ENCODE measurements at regions not wholly inside any gene's neighbourhood (a gene's known extent, or its start where the extent isn't known, plus 50 kb on each side); places are given as distances from the start of the nearest gene placed in this dataset.

DNA sequence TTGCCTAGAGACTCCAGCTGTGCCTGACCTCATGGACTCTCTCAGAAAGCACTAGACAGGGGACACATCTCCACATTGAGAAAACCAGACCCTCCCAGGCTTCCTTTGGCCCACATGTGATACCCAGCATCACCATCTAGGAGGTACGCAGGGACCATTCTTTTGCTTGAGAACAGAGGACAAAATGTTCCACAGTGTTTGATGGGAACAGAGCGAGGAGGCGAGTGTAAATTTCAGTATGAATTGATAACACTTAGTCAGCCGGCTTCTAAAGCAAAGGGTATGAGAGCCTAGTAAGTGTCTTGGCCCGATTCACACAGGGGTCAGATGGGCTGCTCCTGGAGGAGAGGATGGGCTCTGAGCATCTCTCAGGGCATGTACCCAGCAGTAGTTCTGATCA is 1052.4 kb downstream of the BCL11B start:
- no peak for TF ChIP-seq FOS (IDR thresholded peaks at IDR 0.05; ENCODE audit: borderline replicate concordance, insufficient read depth, low read length)
- TF ChIP-seq CTCF (IDR thresholded peaks at IDR 0.05; ENCODE audit: extremely low read depth in 1 of 2, insufficient read depth in 1 of 2, low read depth in 1 of 2, low read length in 2 of 2) = no peak
- TF ChIP-seq EZH2 (IDR thresholded peaks at IDR 0.05; ENCODE audit: borderline replicate concordance, low read depth, low read length, severe bottlenecking) = no peak
- TF ChIP-seq POLR2A (IDR thresholded peaks at IDR 0.05; ENCODE audit: low read depth, low read length) = no peak
- TF ChIP-seq, protein P1, sequence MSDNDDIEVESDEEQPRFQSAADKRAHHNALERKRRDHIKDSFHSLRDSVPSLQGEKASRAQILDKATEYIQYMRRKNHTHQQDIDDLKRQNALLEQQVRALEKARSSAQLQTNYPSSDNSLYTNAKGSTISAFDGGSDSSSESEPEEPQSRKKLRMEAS (IDR thresholded peaks at IDR 0.05; ENCODE audit: insufficient read depth, insufficient read length) = no peak
